DOHH2 (cell line): ENCODE measurements at regions not wholly inside any gene's neighbourhood (a gene's known extent, or its start where the extent isn't known, plus 50 kb on each side); places are given as distances from the start of the nearest gene placed in this dataset.

ENCODE experiments used
- H3F3A ChIP-seq: fragments of 200-600 bp; sonication (generic), shearing (Covaris generic); 2 replicates; pipeline ENCODE4 v1.6.0; 2016; ENCODE audit warnings: antibody characterized with exemption, mild to moderate bottlenecking; ENCODE audit not compliant: control insufficient read depth, insufficient read depth
- H3K27ac ChIP-seq: fragments of 200-600 bp; sonication (generic); 2 replicates; pipeline ENCODE4 v1.5.1; 2014; ENCODE audit warnings: low read depth, mild to moderate bottlenecking, low read length, moderate library complexity
- H3K27me3 ChIP-seq: fragments of 200-600 bp; sonication (generic); 2 replicates; pipeline ENCODE4 v1.6.1; 2014; ENCODE audit warnings: mild to moderate bottlenecking, low read length, mixed read lengths; ENCODE audit not compliant: control insufficient read depth
- H3K36me3 ChIP-seq: fragments of 200-600 bp; sonication (generic); 2 replicates; pipeline ENCODE4 v1.6.1; 2014; ENCODE audit warnings: mild to moderate bottlenecking, low read length, moderate library complexity, mixed read lengths; ENCODE audit not compliant: control insufficient read depth
- H3K4me1 ChIP-seq: fragments of 200-600 bp; sonication (generic); 2 replicates; pipeline ENCODE4 v1.6.1; 2014; ENCODE audit warnings: mild to moderate bottlenecking, low read length, mixed read lengths; ENCODE audit not compliant: control insufficient read depth
- H3K4me2 ChIP-seq: fragments of 200-600 bp; sonication (generic); 2 replicates; pipeline ENCODE4 v1.6.0; 2014; ENCODE audit warnings: mild to moderate bottlenecking, low read length, moderate library complexity
- H3K4me3 ChIP-seq: fragments of 200-600 bp; sonication (generic); 2 replicates; pipeline ENCODE4 v1.5.1; 2014; ENCODE audit warnings: mild to moderate bottlenecking, low read length, mixed read lengths
- H3K79me2 ChIP-seq: fragments of 200-600 bp; sonication (generic); 2 replicates; pipeline ENCODE4 v1.6.1; 2014; ENCODE audit warnings: mild to moderate bottlenecking, low read length, mixed read lengths; ENCODE audit not compliant: control insufficient read depth
- H3K9me2 ChIP-seq: fragments of 200-600 bp; sonication (generic); replicated peaks from 2 replicates; pipeline ENCODE4 v1.6.1; 2014; ENCODE audit warnings: mild to moderate bottlenecking, low read length, mixed read lengths; ENCODE audit not compliant: control insufficient read depth
- H3K9me3 ChIP-seq: fragments of 200-600 bp; sonication (generic); 2 replicates; pipeline ENCODE4 v1.6.1; 2014; ENCODE audit warnings: antibody characterized with exemption, low read length, mixed read lengths; ENCODE audit not compliant: control insufficient read depth, insufficient read depth
- H4K20me1 ChIP-seq: fragments of 200-600 bp; sonication (generic); 2 replicates; pipeline ENCODE4 v1.6.0; 2014; ENCODE audit warnings: low read depth, mild to moderate bottlenecking, antibody characterized with exemption, low read length, moderate library complexity; ENCODE audit not compliant: control insufficient read depth, insufficient read depth
- EZH2phosphoT487 ChIP-seq: fragments of 200-600 bp; sonication (generic); IDR thresholded peaks from 2 replicates; pipeline ENCODE4 v1.6.1; 2017; ENCODE audit warnings: borderline replicate concordance, mild to moderate bottlenecking, antibody characterized with exemption, low read length, moderate library complexity, mixed read lengths
- TF ChIP-seq, protein P1 (sequence below): fragments of 200-600 bp; sonication (generic); IDR thresholded peaks from one replicate; pipeline ENCODE4 v1.5.1; 2014; ENCODE audit warnings: antibody characterized with exemption, mild to moderate bottlenecking, low read depth, low read length; ENCODE audit not compliant: poor library complexity, severe bottlenecking

GRCh38 chr18:73446502-73446901, 578.7 kb upstream of the NETO1 start:
- H4K20me1 ChIP-seq: no peaks in the 10 kb centered on the region
- H3K9me2 ChIP-seq: no peaks in the 10 kb centered on the region
- H3K27me3 ChIP-seq: no peaks in the 10 kb centered on the region
- H3K79me2 ChIP-seq: no peaks in the 10 kb centered on the region
- H3K27ac ChIP-seq: no peak overlapping the region
- H3K9me3 ChIP-seq: no peaks in the 10 kb centered on the region
- no peaks in the 10 kb centered on the region for H3F3A ChIP-seq
- TF ChIP-seq, protein P1, sequence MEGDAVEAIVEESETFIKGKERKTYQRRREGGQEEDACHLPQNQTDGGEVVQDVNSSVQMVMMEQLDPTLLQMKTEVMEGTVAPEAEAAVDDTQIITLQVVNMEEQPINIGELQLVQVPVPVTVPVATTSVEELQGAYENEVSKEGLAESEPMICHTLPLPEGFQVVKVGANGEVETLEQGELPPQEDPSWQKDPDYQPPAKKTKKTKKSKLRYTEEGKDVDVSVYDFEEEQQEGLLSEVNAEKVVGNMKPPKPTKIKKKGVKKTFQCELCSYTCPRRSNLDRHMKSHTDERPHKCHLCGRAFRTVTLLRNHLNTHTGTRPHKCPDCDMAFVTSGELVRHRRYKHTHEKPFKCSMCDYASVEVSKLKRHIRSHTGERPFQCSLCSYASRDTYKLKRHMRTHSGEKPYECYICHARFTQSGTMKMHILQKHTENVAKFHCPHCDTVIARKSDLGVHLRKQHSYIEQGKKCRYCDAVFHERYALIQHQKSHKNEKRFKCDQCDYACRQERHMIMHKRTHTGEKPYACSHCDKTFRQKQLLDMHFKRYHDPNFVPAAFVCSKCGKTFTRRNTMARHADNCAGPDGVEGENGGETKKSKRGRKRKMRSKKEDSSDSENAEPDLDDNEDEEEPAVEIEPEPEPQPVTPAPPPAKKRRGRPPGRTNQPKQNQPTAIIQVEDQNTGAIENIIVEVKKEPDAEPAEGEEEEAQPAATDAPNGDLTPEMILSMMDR: no peak
- TF ChIP-seq EZH2phosphoT487: no peak
- H3K4me2 ChIP-seq: no peak overlapping the region
- H3K4me3 ChIP-seq: no peak overlapping the region
- no peaks in the 10 kb centered on the region for H3K4me1 ChIP-seq
- H3K36me3 ChIP-seq: no peaks in the 10 kb centered on the region

DNA sequence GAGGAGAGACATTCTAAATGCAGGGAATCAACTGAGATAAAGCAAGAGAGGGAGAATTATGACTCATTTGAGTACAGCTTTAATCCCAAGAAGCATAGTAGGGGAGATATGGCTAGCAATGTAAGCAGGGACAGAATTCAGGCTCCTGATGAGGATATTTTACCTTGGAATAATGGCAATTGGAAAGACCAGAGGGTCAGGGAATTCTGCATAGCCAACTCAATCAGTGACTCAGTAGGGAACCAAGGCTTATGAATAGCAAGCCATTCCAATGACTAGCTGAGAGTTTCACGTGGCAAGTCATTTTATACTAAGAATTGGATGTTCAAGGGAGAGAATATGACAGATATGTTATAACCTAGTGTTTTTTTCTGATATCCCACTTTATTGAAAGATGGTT, 563.8 kb upstream of the NETO1 start:
- Histone ChIP-seq H3K9me3 (no peaks in the 10 kb centered on the region), H3K4me2 (no peak overlapping the region), H3K27ac (no peak overlapping the region), H3K36me3 (no peaks in the 10 kb centered on the region), H3K79me2 (no peaks in the 10 kb centered on the region), H3K27me3 (no peaks in the 10 kb centered on the region), H3F3A (no peaks in the 10 kb centered on the region), H4K20me1 (no peaks in the 10 kb centered on the region), H3K4me3 (no peak overlapping the region), H3K4me1 (no peaks in the 10 kb centered on the region), H3K9me2 (no peaks in the 10 kb centered on the region)
- no peak for TF ChIP-seq EZH2phosphoT487
- TF ChIP-seq, protein P1: no peak

- Histone ChIP-seq H3K79me2 (no peaks in the 10 kb centered on the region), H3F3A (no peaks in the 10 kb centered on the region), H3K9me3 (no peaks in the 10 kb centered on the region), H3K4me1 (no peaks in the 10 kb centered on the region), H3K27me3 (no peaks in the 10 kb centered on the region), H3K9me2 (no peaks in the 10 kb centered on the region), H4K20me1 (no peaks in the 10 kb centered on the region), H3K4me2 (no peak overlapping the region), H3K36me3 (no peaks in the 10 kb centered on the region), H3K4me3 (no peak overlapping the region), H3K27ac (no peak overlapping the region)
- TF ChIP-seq, protein P1: no peak
- no peak for TF ChIP-seq EZH2phosphoT487
Measured at GRCh38 chr18:73421010-73421409, 553.2 kb upstream of the NETO1 start.

DNA sequence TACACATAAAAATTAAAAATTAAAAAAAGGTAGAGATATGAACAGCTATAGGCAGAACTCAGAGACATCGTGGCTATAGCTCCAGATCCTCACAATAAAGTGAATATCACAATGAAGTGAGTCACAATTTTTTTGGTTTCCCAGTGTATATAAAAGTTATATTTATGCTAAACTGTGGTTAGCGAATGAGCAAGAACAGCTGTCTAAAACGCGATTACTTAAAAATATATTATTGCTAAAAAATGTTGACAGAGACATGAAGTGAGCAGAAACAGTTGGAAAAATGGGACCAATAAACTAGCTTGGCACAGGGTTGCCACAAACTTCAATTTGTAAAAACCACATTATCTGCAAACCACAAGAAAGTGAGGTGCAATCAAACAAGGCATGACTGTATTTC, 551.7 kb upstream of the NETO1 start:
- H3K4me2 ChIP-seq: no peak overlapping the region

More for the DNA sequence above, 551.7 kb upstream of the NETO1 start:
- H3K4me1 ChIP-seq: no peaks in the 10 kb centered on the region
- H3K79me2 ChIP-seq: no peaks in the 10 kb centered on the region
- H3K36me3 ChIP-seq: no peaks in the 10 kb centered on the region
- no peaks in the 10 kb centered on the region for H3K27me3 ChIP-seq
- no peaks in the 10 kb centered on the region for H3F3A ChIP-seq
- H4K20me1 ChIP-seq: no peaks in the 10 kb centered on the region
- no peaks in the 10 kb centered on the region for H3K9me3 ChIP-seq
- H3K4me3 ChIP-seq: no peak overlapping the region
- no peak overlapping the region for H3K27ac ChIP-seq
- no peaks in the 10 kb centered on the region for H3K9me2 ChIP-seq
- TF ChIP-seq, protein P1: no peak
- TF ChIP-seq EZH2phosphoT487: no peak
